H9 (cell line): ENCODE measurements at regions not wholly inside any gene's neighbourhood (a gene's known extent, or its start where the extent isn't known, plus 50 kb on each side); places are given as distances from the start of the nearest gene placed in this dataset.

Experiments
- DNase-seq: peaks from one replicate; pipeline ENCODE4 v3.0.0-alpha.2; 2017
- H2AFZ ChIP-seq: one replicate; pipeline ENCODE4 v1.6.1; 2013; ENCODE audit warnings: mild to moderate bottlenecking, low read length, control low read depth, moderate library complexity
- H2AK5ac ChIP-seq: 2 replicates; pipeline ENCODE4 v1.6.1; 2013; ENCODE audit warnings: low read length, control low read depth, mixed read lengths; ENCODE audit not compliant: insufficient read length
- H2BK120ac ChIP-seq: one replicate; pipeline ENCODE4 v1.6.1; 2013; ENCODE audit warnings: low read depth, mild to moderate bottlenecking, low read length, control low read depth, inconsistent platforms; ENCODE audit not compliant: poor library complexity, severe bottlenecking
- H2BK12ac ChIP-seq: 2 replicates; pipeline ENCODE4 v1.6.1; 2013; ENCODE audit warnings: low read length, control low read depth, mixed read lengths, low read depth; ENCODE audit not compliant: insufficient read length
- H2BK15ac ChIP-seq: 2 replicates; pipeline ENCODE4 v1.6.1; 2013; ENCODE audit warnings: low read depth, low read length, control low read depth
- H2BK20ac ChIP-seq: one replicate; pipeline ENCODE4 v1.6.1; 2013; ENCODE audit warnings: low read depth, mild to moderate bottlenecking, low read length, control low read depth, inconsistent platforms; ENCODE audit not compliant: poor library complexity, severe bottlenecking
- H2BK5ac ChIP-seq: 2 replicates; pipeline ENCODE4 v1.6.1; 2013; ENCODE audit warnings: low read length, control low read depth, mixed read lengths; ENCODE audit not compliant: insufficient read length
- H3K14ac ChIP-seq: 2 replicates; pipeline ENCODE4 v1.6.1; 2013; ENCODE audit warnings: low read length, control low read depth; ENCODE audit not compliant: insufficient read depth
- H3K18ac ChIP-seq: 2 replicates; pipeline ENCODE4 v1.6.1; 2013; ENCODE audit warnings: low read depth, mild to moderate bottlenecking, mixed read lengths, low read length, control low read depth; ENCODE audit not compliant: insufficient read length
- H3K23ac ChIP-seq: 2 replicates; pipeline ENCODE4 v1.6.1; 2013; ENCODE audit warnings: low read length, control low read depth, mixed read lengths, low read depth; ENCODE audit not compliant: insufficient read length
- H3K23me2 ChIP-seq: 2 replicates; pipeline ENCODE4 v1.6.1; 2013; ENCODE audit warnings: low read depth, mild to moderate bottlenecking, mixed read lengths, low read length, control low read depth; ENCODE audit not compliant: insufficient read length, poor library complexity, severe bottlenecking
- H3K27ac ChIP-seq: 2 replicates; pipeline ENCODE4 v1.5.1; 2013; ENCODE audit warnings: low read length, control low read depth, mixed read lengths, low read depth; ENCODE audit not compliant: insufficient read length
- H3K27me3 ChIP-seq: 2 replicates; pipeline ENCODE4 v1.6.1; 2013; ENCODE audit warnings: low read length, control low read depth, inconsistent platforms; ENCODE audit not compliant: insufficient read depth
- H3K4ac ChIP-seq: 2 replicates; pipeline ENCODE4 v1.6.1; 2013; ENCODE audit warnings: low read depth, mild to moderate bottlenecking, control low read depth, inconsistent platforms, low read length, moderate library complexity
- H3K4me1 ChIP-seq: 2 replicates; pipeline ENCODE4 v1.6.1; 2013; ENCODE audit warnings: low read length, control low read depth, inconsistent platforms; ENCODE audit not compliant: insufficient read depth
- H3K4me2 ChIP-seq: 2 replicates; pipeline ENCODE4 v1.6.1; 2013; ENCODE audit warnings: low read length, control low read depth, mixed read lengths; ENCODE audit not compliant: insufficient read length, insufficient read depth
- H3K56ac ChIP-seq: 2 replicates; pipeline ENCODE4 v1.6.1; 2013; ENCODE audit warnings: low read depth, mild to moderate bottlenecking, mixed read lengths, low read length, control low read depth; ENCODE audit not compliant: insufficient read length
- H3K79me1 ChIP-seq: 2 replicates; pipeline ENCODE4 v1.6.1; 2013; ENCODE audit warnings: low read depth, mild to moderate bottlenecking, moderate library complexity, low read length, control low read depth, inconsistent platforms; ENCODE audit not compliant: insufficient read depth, poor library complexity, severe bottlenecking
- H3K79me2 ChIP-seq: 2 replicates; pipeline ENCODE4 v1.6.1; 2013; ENCODE audit warnings: low read length, control low read depth, inconsistent platforms; ENCODE audit not compliant: insufficient read depth
- H3K9ac ChIP-seq: 2 replicates; pipeline ENCODE4 v1.6.1; 2013; ENCODE audit warnings: low read length, control low read depth, mixed read lengths; ENCODE audit not compliant: insufficient read length; ENCODE audit errors: extremely low read depth
- H3K9me3 ChIP-seq: one replicate; pipeline ENCODE4 v1.6.1; 2013; ENCODE audit warnings: low read depth, low read length, inconsistent platforms; ENCODE audit not compliant: control insufficient read depth
- H3T11ph ChIP-seq: one replicate; pipeline ENCODE4 v1.6.1; 2013; ENCODE audit warnings: mild to moderate bottlenecking, low read length, control low read depth, inconsistent platforms
- H4K20me1 ChIP-seq: one replicate; pipeline ENCODE4 v1.6.1; 2013; ENCODE audit not compliant: control insufficient read depth, insufficient read length, insufficient read depth
- H4K5ac ChIP-seq: 2 replicates; pipeline ENCODE4 v1.6.1; 2013; ENCODE audit warnings: low read depth, mild to moderate bottlenecking, mixed read lengths, low read length, control low read depth; ENCODE audit not compliant: insufficient read length
- H4K8ac ChIP-seq: replicated peaks from 2 replicates; pipeline ENCODE4 v1.6.1; 2013; ENCODE audit warnings: low read length, control low read depth, mixed read lengths, low read depth; ENCODE audit not compliant: insufficient read length
- H4K91ac ChIP-seq: 2 replicates; pipeline ENCODE4 v1.6.1; 2013; ENCODE audit warnings: low read depth, mild to moderate bottlenecking, moderate library complexity, mixed read lengths, low read length, control low read depth; ENCODE audit not compliant: insufficient read length
- H3K27ac Mint-ChIP-seq, 3 experiments: 2 replicates in 2 of 3; 3 replicates in 1 of 3; pipeline ENCODE4 v1.8.0; 2020 to 2021; ENCODE audit warnings: mixed read lengths in 3 of 3, mild to moderate bottlenecking in 1 of 3, moderate library complexity in 1 of 3
- H3K27me3 Mint-ChIP-seq: 2 replicates; pipeline ENCODE4 v1.8.0; 2021; ENCODE audit warnings: low read depth, mild to moderate bottlenecking, moderate library complexity, mixed read lengths
- H3K36me3 Mint-ChIP-seq, 3 experiments: 2 replicates in 2 of 3; 3 replicates in 1 of 3; pipeline ENCODE4 v1.8.0; 2020 to 2021; ENCODE audit warnings: low read depth in 3 of 3, mixed read lengths in 3 of 3; ENCODE audit not compliant: insufficient read depth in 1 of 3
- H3K4me1 Mint-ChIP-seq, 2 experiments: 2 replicates each; pipeline ENCODE4 v1.8.0; 2020; ENCODE audit warnings: mixed read lengths in 2 of 2
- H3K4me3 Mint-ChIP-seq, 2 experiments: 2 replicates in 1 of 2; 3 replicates in 1 of 2; pipeline ENCODE4 v1.8.0; 2020 to 2021; ENCODE audit warnings: mild to moderate bottlenecking in 2 of 2, mixed read lengths in 2 of 2, moderate library complexity in 1 of 2
- H3K9me3 Mint-ChIP-seq, 2 experiments: 2 replicates in 1 of 2; 3 replicates in 1 of 2; pipeline ENCODE4 v1.8.0; 2020; ENCODE audit warnings: mild to moderate bottlenecking in 2 of 2, mixed read lengths in 2 of 2, moderate library complexity in 1 of 2
- WGBS: extraction: QIAGEN DNeasy Blood & Tissue Kit; methylation state at CpG from one replicate; pipeline ENCODE4 v1.1.7; 2013; ENCODE audit warnings: missing lambda C conversion rate, low lambda C conversion rate, mixed read lengths; ENCODE audit not compliant: insufficient read length; ENCODE audit errors: extremely low coverage; 5-methylcytosine and 5-hydroxymethylcytosine counted together
- TF ChIP-seq, protein P1 (sequence below): fragments of 200-600 bp; sonication (generic); conservative IDR thresholded peaks from 3 replicates; pipeline ENCODE4 v1.8.0; 2021; ENCODE audit warnings: antibody characterized with exemption, mild to moderate bottlenecking

DNA sequence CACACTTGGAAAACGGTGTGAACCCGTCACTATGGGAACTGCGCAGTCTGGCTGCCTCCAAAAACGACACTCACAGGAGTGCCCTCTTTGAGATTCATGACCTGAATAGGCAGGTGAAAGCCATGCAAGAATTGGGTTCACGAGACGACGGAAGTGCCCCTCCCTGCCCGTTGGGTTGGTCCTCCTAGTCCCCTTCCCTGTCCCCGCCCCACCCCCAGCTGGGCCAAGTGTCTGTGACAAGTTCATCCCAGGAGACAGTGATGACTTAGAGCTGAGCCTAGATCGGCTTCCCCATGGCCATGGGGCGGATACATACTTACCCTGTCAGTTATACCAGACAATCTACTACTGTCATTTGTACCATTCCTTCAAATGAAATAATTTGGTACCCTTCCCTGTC, 1137.7 kb upstream of the CHAC2 start:
- Histone ChIP-seq H2BK12ac (no peak overlapping the region), H3K79me1 (no peaks in the 10 kb centered on the region), H2BK15ac (no peak overlapping the region), H3K4me2 (no peak overlapping the region), H4K91ac (no peak overlapping the region), H3K9me3 (no peaks in the 10 kb centered on the region), H3K18ac (no peak overlapping the region), H2AFZ (no peak overlapping the region), H4K20me1 (no peaks in the 10 kb centered on the region), H2AK5ac (no peak overlapping the region), H2BK120ac (no peak overlapping the region), H3K56ac (no peak overlapping the region), H3K4ac (no peak overlapping the region), H3K23ac (no peak overlapping the region), H3T11ph (no peak overlapping the region), H3K23me2 (no peaks in the 10 kb centered on the region), H2BK5ac (no peak overlapping the region), H3K14ac (no peak overlapping the region), H3K4me1 (no peaks in the 10 kb centered on the region), H3K79me2 (no peaks in the 10 kb centered on the region), H3K27ac (no peak overlapping the region), H3K9ac (no peak overlapping the region), H4K8ac (no peak overlapping the region), H3K27me3 (no peaks in the 10 kb centered on the region), H2BK20ac (no peak overlapping the region), H4K5ac (no peak overlapping the region)
- Mint-ChIP-seq H3K36me3 (peaks cover 3 to 5% (median 4%) of the 10 kb centered on the region in 3 experiments; a peak in 5 of 7 replicates), H3K27me3 (no peaks in the 10 kb centered on the region), H3K9me3 (peaks cover 3 to 4% of the 10 kb centered on the region in 2 experiments; a peak in 4 of 5 replicates), H3K4me1 (0 out of 4 replicates have a peak, but pooled peaks cover 0 to 2% of the 10 kb centered on the region in 2 experiments), H3K4me3 (no peak overlapping the region), H3K27ac (no peak overlapping the region)
- TF ChIP-seq, protein P1, sequence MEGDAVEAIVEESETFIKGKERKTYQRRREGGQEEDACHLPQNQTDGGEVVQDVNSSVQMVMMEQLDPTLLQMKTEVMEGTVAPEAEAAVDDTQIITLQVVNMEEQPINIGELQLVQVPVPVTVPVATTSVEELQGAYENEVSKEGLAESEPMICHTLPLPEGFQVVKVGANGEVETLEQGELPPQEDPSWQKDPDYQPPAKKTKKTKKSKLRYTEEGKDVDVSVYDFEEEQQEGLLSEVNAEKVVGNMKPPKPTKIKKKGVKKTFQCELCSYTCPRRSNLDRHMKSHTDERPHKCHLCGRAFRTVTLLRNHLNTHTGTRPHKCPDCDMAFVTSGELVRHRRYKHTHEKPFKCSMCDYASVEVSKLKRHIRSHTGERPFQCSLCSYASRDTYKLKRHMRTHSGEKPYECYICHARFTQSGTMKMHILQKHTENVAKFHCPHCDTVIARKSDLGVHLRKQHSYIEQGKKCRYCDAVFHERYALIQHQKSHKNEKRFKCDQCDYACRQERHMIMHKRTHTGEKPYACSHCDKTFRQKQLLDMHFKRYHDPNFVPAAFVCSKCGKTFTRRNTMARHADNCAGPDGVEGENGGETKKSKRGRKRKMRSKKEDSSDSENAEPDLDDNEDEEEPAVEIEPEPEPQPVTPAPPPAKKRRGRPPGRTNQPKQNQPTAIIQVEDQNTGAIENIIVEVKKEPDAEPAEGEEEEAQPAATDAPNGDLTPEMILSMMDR: no peak
- no CpG with 5 or more reads among the region's 11 CpGs for WGBS
- no peak for DNase-seq
